K562 (cell line): ENCODE measurements at regions not wholly inside any gene's neighbourhood (a gene's known extent, or its start where the extent isn't known, plus 50 kb on each side); places are given as distances from the start of the nearest gene placed in this dataset.

ENCODE experiments used
- ATAC-seq: fragments of 200-7000 bp; cut with Tn5 transposase; 3 replicates; pipeline ENCODE4 v1.9.1; 2020; ENCODE audit warnings: moderate library complexity
- BruUV-seq: library from RNA; stranded (reverse); fragments of 400-500 nt; replicated peaks from 2 replicates; lab custom pipeline; 2021; lab: Mats Ljungman, UMichigan
- CTCF ChIA-PET: fragments of 300-600 bp; formaldehyde crosslinking; extraction: SDS; loops from one replicate; lab custom pipeline; 2021; ENCODE audit warnings: low intra/inter-chr PET ratio; lab: Yijun Ruan, JAX
- POLR2A ChIA-PET: fragments of 300-600, 350-650 bp; sonication (Branson Sonifier 250); formaldehyde crosslinking; extraction: SDS; loops from one replicate; lab custom pipeline; 2021; ENCODE audit warnings: antibody characterized with exemption, inconsistent platforms; lab: Yijun Ruan, JAX
- DNase-seq, 4 experiments: peaks; one replicate each; pipeline versions ENCODE4 v3.0.0 to v3.0.0-alpha.2; 2011 to 2018; ENCODE audit warnings: low spot score in 3 of 4, mixed read lengths in 3 of 4; ENCODE audit errors: extremely low read depth in 1 of 4
- FAIRE-seq: peaks from 2 replicates; lab custom pipeline; 2011; peaks lifted over from hg19 to GRCh38; lab: Jason Lieb, UNC
- H2AFZ ChIP-seq: 2 replicates; pipeline ENCODE4 v1.6.0; 2011; ENCODE audit warnings: low read depth, low read length, control low read depth, inconsistent platforms
- H3K27ac ChIP-seq: fragments of 200-600 bp; 3 replicates; pipeline ENCODE4 v1.8.0; 2011; ENCODE audit warnings: low read depth, mild to moderate bottlenecking, control low read depth, inconsistent platforms, low read length, moderate library complexity, mixed read lengths; ENCODE audit errors: extremely low read depth
- H3K27me3 ChIP-seq, 2 experiments: fragments of 300-600 bp in 1 of 2; 2 replicates in 1 of 2; 3 replicates in 1 of 2; pipeline versions ENCODE4 v1.6.0 to v1.8.0; 2011; ENCODE audit warnings: inconsistent platforms in 2 of 2, low read length in 2 of 2, mild to moderate bottlenecking in 1 of 2, mixed read lengths in 1 of 2, moderate library complexity in 1 of 2; ENCODE audit not compliant: control insufficient read depth in 2 of 2, insufficient read depth in 2 of 2
- H3K36me3 ChIP-seq: fragments of 300-600 bp; 3 replicates; pipeline ENCODE4 v1.8.0; 2011; ENCODE audit warnings: mild to moderate bottlenecking, low read length, inconsistent platforms; ENCODE audit not compliant: control insufficient read depth, insufficient read depth
- H3K4me1 ChIP-seq, 2 experiments: fragments of 200-600 bp in 1 of 2; replicated peaks in 1 of 2; 2 replicates in 1 of 2; 3 replicates in 1 of 2; pipeline versions ENCODE4 v1.5.1 to v1.8.0; 2011; ENCODE audit warnings: inconsistent platforms in 2 of 2, low read length in 2 of 2, mild to moderate bottlenecking in 1 of 2, mixed read lengths in 1 of 2, moderate library complexity in 1 of 2; ENCODE audit not compliant: control insufficient read depth in 2 of 2, insufficient read depth in 2 of 2
- H3K4me2 ChIP-seq: 2 replicates; pipeline ENCODE4 v1.6.1; 2011; ENCODE audit warnings: low read length, control low read depth, inconsistent platforms, mixed read lengths; ENCODE audit not compliant: insufficient read depth
- H3K4me3 ChIP-seq: fragments of 200-600 bp; sonication (generic), shearing (Covaris generic); 2 replicates; pipeline ENCODE4 v1.5.1; 2016; ENCODE audit warnings: control low read depth, inconsistent platforms
- H3K79me2 ChIP-seq: fragments of 200-600 bp; 3 replicates; pipeline ENCODE4 v1.8.0; 2011; ENCODE audit warnings: low read length, inconsistent platforms; ENCODE audit not compliant: control insufficient read depth, insufficient read depth
- H3K9ac ChIP-seq, 2 experiments: 2 replicates each; pipeline versions ENCODE4 v1.6.0 to v1.6.1; 2011; ENCODE audit warnings: low read depth in 2 of 2, low read length in 2 of 2, control low read depth in 1 of 2, inconsistent platforms in 1 of 2, mild to moderate bottlenecking in 1 of 2, mixed read lengths in 1 of 2; ENCODE audit not compliant: insufficient read depth in 1 of 2
- H3K9me1 ChIP-seq: one replicate; pipeline ENCODE4 v1.6.0; 2011; ENCODE audit warnings: inconsistent platforms, mild to moderate bottlenecking, low read length, moderate library complexity; ENCODE audit not compliant: control insufficient read depth, insufficient read depth
- H3K9me3 ChIP-seq: replicated peaks from 2 replicates; pipeline ENCODE4 v1.5.1; 2011; ENCODE audit warnings: low read depth, low read length, inconsistent platforms; ENCODE audit not compliant: control insufficient read depth, insufficient read depth
- H4K20me1 ChIP-seq: replicated peaks from 2 replicates; pipeline ENCODE4 v1.6.1; 2011; ENCODE audit warnings: low read length, inconsistent platforms, mixed read lengths; ENCODE audit not compliant: control insufficient read depth, insufficient read depth
- FOSL1 ChIP-seq: fragments of 200-800 bp; sonication (Bioruptor generic); conservative IDR thresholded peaks from 2 replicates; pipeline ENCODE4 v1.6.1; 2016; ENCODE audit warnings: missing genetic modification characterization, missing compliant biosample characterization
- KAT2B ChIP-seq: IDR thresholded peaks from one replicate; pipeline ENCODE4 v1.6.1; 2012; ENCODE audit warnings: low read depth, mild to moderate bottlenecking, control low read depth, inconsistent platforms, low read length, moderate library complexity
- MAFG ChIP-seq: fragments of 450-650 bp; conservative IDR thresholded peaks from 2 replicates; pipeline ENCODE4 v1.6.1; 2016; ENCODE audit warnings: missing genetic modification characterization, missing compliant biosample characterization
- MCM3 ChIP-seq: fragments of 450-650 bp; IDR thresholded peaks from 2 replicates; pipeline ENCODE4 v1.6.1; 2016
- MYNN ChIP-seq, 2 experiments: sonication (generic); formaldehyde crosslinking in 1 of 2; IDR thresholded peaks; 2 replicates each; pipeline versions ENCODE4 v1.5.0 to v1.6.1; 2016 to 2020; ENCODE audit warnings: antibody characterized with exemption in 1 of 2, missing genetic modification reagents in 1 of 2
- SIX5 ChIP-seq, 2 experiments: IDR thresholded peaks; 2 replicates each; pipeline ENCODE4 v1.6.1; 2011; ENCODE audit warnings: low read length in 2 of 2, borderline replicate concordance in 1 of 2, low read depth in 1 of 2, mild to moderate bottlenecking in 1 of 2, moderate library complexity in 1 of 2; ENCODE audit not compliant: insufficient read depth in 1 of 2
- WGBS: fragments of 100-300 bp; shearing (Covaris generic); methylation state at CpG from one replicate; pipeline ENCODE4 v1.1.6; 2016; ENCODE audit warnings: low coverage, mixed read lengths; ENCODE audit not compliant: insufficient coverage; ENCODE audit errors: missing lambda C conversion rate; 5-methylcytosine and 5-hydroxymethylcytosine counted together
- in situ Hi-C: fragments of 300-500 bp; cut with MboI; formaldehyde crosslinking; loops from 4 replicates; pipeline ENCODE4 v1.15.0; 2018; ENCODE audit warnings: inconsistent platforms, mixed read lengths
- intact Hi-C: fragments of 100-400 bp; cut with micrococcal nuclease; formaldehyde crosslinking; loops from 2 replicates; pipeline ENCODE4 v1.14.2; 2022
- TF ChIP-seq, protein P1 (sequence below): fragments of 450-650 bp; IDR thresholded peaks from 2 replicates; pipeline ENCODE4 v1.6.1; 2018; ENCODE audit warnings: mild to moderate bottlenecking, low read depth; ENCODE audit not compliant: partially characterized antibody
- TF ChIP-seq, protein P2 (sequence below): sonication (generic); formaldehyde crosslinking; IDR thresholded peaks from 2 replicates; pipeline ENCODE4 v1.8.0; 2022; ENCODE audit warnings: mild to moderate bottlenecking, missing genetic modification reagents
- TF ChIP-seq, protein P3 (sequence below): fragments of 250-450 bp; sonication (Bioruptor Pico); IDR thresholded peaks from 2 replicates; pipeline ENCODE4 v1.8.0; 2022; ENCODE audit warnings: inconsistent platforms

DNA sequence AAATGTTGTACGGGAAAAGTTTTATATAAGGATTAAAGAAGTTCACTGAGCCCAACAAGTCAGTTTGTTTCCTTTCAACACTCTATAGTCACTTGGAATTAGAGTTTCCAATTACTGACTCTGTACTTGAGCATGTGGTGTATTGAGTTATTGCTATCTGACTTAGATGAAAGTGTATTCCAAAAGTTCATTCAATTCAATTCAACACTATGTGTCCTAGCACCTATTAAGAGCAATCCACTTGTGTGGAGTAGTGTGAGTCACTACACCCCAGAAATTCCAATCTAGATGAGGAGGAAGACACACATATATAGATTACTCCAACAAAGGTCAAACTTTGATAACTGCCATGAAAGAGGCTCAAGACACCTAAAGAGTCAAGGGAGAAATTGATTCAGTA lies 98.2 kb upstream of the SLCO6A1 start:
- FAIRE-seq = no peak
- Histone ChIP-seq H3K79me2 (no peaks in the 10 kb centered on the region), H3K4me3 (no peak overlapping the region), H3K9me3 (no peaks in the 10 kb centered on the region), H2AFZ (no peak overlapping the region), H3K4me2 (no peak overlapping the region), H3K9me1 (no peaks in the 10 kb centered on the region), H3K27me3 (no peaks in the 10 kb centered on the region), H4K20me1 (no peaks in the 10 kb centered on the region), H3K27ac (no peak overlapping the region), H3K9ac (no peak overlapping the region), H3K36me3 (no peaks in the 10 kb centered on the region), H3K4me1 (no peaks in the 10 kb centered on the region)
- ChIA-PET CTCF (no interaction called here), POLR2A (no interaction called here)
- WGBS = 0% methylated on average over 1 of the region's 1 CpG
- no TSS peak for BruUV-seq
- ATAC-seq = no peak
- in situ Hi-C loops (no loop called here), intact Hi-C loops (no loop called here)
- DNase-seq = no peak
- TF ChIP-seq KAT2B (no peak), SIX5 (IDR thresholded peaks at IDR 0.05; ENCODE audit: borderline replicate concordance in 1 of 2, insufficient read depth in 1 of 2, low read depth in 1 of 2, low read length in 2 of 2) (no peak), FOSL1 (no peak), MCM3 (no peak), MAFG (tag) (no peak), MYNN (IDR thresholded peaks at IDR 0.05) (no peak), MYNN (CRISPR knock-in tag; IDR thresholded peaks at IDR 0.05) (no peak)
- TF ChIP-seq, protein P1, sequence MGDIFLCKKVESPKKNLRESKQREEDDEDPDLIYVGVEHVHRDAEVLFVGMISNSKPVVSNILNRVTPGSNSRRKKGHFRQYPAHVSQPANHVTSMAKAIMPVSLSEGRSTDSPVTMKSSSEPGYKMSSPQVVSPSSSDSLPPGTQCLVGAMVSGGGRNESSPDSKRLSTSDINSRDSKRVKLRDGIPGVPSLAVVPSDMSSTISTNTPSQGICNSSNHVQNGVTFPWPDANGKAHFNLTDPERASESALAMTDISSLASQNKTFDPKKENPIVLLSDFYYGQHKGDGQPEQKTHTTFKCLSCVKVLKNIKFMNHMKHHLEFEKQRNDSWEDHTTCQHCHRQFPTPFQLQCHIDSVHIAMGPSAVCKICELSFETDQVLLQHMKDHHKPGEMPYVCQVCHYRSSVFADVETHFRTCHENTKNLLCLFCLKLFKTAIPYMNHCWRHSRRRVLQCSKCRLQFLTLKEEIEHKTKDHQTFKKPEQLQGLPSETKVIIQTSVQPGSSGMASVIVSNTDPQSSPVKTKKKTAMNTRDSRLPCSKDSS = no peak
- TF ChIP-seq, protein P2, sequence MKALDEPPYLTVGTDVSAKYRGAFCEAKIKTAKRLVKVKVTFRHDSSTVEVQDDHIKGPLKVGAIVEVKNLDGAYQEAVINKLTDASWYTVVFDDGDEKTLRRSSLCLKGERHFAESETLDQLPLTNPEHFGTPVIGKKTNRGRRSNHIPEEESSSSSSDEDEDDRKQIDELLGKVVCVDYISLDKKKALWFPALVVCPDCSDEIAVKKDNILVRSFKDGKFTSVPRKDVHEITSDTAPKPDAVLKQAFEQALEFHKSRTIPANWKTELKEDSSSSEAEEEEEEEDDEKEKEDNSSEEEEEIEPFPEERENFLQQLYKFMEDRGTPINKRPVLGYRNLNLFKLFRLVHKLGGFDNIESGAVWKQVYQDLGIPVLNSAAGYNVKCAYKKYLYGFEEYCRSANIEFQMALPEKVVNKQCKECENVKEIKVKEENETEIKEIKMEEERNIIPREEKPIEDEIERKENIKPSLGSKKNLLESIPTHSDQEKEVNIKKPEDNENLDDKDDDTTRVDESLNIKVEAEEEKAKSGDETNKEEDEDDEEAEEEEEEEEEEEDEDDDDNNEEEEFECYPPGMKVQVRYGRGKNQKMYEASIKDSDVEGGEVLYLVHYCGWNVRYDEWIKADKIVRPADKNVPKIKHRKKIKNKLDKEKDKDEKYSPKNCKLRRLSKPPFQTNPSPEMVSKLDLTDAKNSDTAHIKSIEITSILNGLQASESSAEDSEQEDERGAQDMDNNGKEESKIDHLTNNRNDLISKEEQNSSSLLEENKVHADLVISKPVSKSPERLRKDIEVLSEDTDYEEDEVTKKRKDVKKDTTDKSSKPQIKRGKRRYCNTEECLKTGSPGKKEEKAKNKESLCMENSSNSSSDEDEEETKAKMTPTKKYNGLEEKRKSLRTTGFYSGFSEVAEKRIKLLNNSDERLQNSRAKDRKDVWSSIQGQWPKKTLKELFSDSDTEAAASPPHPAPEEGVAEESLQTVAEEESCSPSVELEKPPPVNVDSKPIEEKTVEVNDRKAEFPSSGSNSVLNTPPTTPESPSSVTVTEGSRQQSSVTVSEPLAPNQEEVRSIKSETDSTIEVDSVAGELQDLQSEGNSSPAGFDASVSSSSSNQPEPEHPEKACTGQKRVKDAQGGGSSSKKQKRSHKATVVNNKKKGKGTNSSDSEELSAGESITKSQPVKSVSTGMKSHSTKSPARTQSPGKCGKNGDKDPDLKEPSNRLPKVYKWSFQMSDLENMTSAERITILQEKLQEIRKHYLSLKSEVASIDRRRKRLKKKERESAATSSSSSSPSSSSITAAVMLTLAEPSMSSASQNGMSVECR (CRISPR knock-in tag) = no peak
- TF ChIP-seq, protein P3, sequence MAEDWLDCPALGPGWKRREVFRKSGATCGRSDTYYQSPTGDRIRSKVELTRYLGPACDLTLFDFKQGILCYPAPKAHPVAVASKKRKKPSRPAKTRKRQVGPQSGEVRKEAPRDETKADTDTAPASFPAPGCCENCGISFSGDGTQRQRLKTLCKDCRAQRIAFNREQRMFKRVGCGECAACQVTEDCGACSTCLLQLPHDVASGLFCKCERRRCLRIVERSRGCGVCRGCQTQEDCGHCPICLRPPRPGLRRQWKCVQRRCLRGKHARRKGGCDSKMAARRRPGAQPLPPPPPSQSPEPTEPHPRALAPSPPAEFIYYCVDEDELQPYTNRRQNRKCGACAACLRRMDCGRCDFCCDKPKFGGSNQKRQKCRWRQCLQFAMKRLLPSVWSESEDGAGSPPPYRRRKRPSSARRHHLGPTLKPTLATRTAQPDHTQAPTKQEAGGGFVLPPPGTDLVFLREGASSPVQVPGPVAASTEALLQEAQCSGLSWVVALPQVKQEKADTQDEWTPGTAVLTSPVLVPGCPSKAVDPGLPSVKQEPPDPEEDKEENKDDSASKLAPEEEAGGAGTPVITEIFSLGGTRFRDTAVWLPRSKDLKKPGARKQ (CRISPR knock-in tag) = no peak
